C4-2B (cell line): ENCODE measurements at regions not wholly inside any gene's neighbourhood (a gene's known extent, or its start where the extent isn't known, plus 50 kb on each side); places are given as distances from the start of the nearest gene placed in this dataset.

Experiments
- ZFX ChIP-seq: fragments of 450-650 bp; IDR thresholded peaks from 2 replicates; pipeline ENCODE4 v1.6.1; 2017
- TF ChIP-seq, protein P1 (sequence below): fragments of 450-650 bp; conservative IDR thresholded peaks from 2 replicates; pipeline ENCODE4 v1.5.1; 2017; ENCODE audit warnings: mild to moderate bottlenecking

DNA sequence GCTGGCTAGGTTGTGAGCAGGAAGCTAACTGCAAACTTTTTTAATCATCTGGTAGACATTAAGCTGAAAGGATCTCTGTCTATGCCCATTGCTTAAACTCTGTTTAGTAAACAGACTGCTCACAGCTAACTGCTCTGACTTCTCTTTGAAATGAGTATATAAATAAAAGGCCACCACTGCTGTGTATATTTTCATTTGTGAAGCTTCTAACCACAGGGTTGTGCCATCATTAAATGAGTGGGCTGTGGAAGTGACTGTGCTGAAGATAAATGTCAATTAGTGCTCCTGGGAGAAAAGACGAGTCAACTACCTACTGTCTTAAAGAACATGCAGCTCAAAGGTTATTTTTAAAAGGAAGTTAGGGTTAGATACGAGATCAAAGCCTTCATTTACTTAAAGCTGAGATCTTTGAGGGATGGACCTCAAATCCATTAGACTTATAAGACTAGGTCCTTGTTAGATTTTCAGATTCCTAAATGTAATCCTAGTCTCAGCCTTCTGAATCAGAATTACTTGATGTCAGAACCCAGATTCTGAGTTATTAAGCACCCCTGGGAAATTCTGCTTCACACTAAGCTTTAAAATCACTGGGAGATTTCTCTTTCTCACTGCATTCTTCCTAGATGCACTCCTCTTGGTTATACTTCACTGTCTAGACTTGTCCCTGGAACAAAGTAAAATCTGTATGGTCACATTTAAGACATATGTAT lies 213.1 kb upstream of the FLRT2 start:
- TF ChIP-seq, protein P1, sequence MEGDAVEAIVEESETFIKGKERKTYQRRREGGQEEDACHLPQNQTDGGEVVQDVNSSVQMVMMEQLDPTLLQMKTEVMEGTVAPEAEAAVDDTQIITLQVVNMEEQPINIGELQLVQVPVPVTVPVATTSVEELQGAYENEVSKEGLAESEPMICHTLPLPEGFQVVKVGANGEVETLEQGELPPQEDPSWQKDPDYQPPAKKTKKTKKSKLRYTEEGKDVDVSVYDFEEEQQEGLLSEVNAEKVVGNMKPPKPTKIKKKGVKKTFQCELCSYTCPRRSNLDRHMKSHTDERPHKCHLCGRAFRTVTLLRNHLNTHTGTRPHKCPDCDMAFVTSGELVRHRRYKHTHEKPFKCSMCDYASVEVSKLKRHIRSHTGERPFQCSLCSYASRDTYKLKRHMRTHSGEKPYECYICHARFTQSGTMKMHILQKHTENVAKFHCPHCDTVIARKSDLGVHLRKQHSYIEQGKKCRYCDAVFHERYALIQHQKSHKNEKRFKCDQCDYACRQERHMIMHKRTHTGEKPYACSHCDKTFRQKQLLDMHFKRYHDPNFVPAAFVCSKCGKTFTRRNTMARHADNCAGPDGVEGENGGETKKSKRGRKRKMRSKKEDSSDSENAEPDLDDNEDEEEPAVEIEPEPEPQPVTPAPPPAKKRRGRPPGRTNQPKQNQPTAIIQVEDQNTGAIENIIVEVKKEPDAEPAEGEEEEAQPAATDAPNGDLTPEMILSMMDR = no peak
- no peak for TF ChIP-seq ZFX
